ENCODE measurements at regions not wholly inside any gene's neighbourhood (a gene's known extent, or its start where the extent isn't known, plus 50 kb on each side); places are given as distances from the start of the nearest gene placed in this dataset.

DNA sequence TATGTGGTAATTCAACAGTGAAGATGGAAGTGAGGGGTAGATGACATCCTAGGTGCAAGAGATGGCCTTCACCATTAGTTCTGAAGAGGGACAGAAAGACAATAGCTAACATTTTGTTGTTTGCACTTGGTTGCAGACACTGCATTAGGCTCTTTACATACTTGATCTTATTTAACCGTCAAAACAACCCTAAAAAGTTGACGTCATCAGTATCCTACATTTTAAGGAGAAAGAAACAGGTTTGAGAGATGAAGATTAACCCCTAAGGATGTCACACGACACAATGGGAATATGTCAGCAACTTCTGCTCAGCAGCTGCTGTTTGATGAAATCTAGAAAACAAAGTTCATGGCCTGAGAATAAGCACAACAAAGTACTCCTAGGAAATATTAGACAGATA is 72.6 kb upstream of the MC3R start:
- DNase-seq = no peak

DNA sequence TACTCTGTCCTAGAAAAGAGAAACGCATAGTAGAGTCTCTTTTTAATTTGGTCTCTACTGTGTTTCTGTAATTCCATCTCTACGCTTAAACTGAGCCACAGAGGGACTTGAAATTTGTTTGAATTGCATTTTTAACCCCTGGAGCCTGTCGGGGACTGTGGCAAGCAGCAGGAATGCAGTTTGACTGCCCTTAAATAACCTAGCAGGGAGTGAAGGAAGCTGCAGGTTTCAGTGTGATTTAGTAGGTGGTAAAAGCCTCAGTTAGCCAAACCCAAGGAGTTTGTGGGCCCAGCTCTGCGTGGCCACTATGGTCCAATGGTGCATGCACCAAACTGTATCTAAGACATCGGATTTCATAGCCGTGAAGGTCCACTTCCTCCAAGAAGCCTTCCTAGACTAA is 70.3 kb upstream of the MC3R start:
- no peak for DNase-seq

DNA sequence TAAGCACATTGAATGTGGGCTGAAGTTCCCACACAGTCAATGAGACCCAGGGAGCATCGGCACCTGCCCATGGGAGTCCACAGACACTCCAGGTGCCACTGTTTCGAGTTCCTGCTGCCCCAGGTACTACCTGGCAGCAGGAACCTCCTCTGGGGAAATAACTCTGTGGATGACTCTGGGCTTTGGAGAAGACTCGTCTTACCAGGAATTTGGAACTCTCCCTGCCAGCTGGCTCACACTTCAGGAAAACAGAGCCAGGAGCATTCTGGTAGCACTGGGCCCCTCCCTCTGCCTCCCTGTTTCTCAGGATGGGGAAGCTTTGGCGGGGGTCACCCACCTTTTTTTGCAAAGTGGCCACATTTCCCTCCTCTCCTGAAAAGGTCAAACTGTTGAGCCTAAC is 69.5 kb upstream of the MC3R start:
- DNase-seq = no peak

DNA sequence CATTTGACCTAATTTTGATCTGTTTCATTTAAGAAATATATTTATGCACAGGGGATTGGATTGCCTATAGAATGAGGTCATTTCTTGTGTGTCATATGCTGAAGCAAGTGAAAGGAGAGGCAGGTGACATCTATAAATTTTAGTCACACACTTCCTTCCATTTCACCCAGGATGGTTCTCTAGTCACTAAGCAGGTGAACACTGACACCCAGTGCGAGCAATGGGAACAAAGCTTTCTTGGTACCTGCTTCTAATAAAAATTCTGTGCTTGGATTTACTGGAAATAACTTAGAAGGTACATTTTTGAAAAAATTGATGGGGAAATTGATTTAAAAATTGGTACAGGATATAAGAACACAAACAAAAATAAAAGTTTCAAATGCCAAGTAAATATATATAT is 66.9 kb upstream of the MC3R start:
- no peak for DNase-seq

DNA sequence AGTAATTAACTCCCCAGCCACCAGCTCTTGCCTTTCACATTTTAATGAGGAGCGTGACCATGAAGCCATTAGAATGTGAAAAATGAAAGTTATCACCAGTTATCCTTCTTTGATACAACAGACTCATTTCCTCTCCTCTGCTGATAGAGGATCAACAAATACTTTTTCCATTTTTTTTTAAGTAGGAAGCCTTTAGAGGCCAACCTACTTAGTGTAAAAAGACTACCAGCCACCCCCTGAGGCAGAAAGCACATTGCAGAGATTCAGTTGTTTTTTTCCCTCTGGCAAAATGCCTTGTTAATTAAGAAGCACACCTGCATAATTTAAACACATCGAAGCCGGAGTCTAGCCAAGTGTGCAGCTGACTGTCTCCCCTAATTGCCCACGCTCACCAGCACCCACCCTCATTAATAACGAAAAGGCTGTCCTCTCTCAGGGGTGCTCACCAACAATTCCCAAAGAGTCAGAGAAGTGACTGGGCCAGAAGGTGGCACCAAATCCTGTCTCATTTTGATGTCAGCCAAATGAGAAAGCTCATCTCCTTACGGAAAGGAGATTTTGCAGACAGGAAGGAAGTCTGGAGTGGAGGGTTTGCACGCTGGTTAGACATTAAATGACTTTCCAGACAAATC is 60.9 kb upstream of the MC3R start:
- DNase-seq = no peak

DNA sequence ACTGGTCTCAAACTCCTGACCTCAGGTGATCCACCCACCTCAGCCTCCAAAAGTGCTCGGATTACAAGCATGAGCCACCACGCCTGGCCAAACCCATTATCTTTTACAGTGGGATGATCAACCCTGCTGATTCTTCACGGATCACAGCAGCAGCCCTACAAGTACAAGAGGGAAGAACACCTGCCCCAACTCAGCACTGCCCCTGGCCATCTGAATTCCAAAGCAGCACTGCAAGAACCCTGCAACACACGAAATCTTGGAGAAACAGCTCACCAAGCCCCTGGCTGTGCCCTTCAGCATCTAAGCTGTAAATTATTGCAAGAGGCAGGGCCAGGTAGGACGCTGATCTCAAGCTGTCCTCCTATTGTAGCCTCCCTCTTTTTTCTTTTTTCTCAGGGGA is 54.5 kb upstream of the MC3R start:
- no peak for DNase-seq

DNA sequence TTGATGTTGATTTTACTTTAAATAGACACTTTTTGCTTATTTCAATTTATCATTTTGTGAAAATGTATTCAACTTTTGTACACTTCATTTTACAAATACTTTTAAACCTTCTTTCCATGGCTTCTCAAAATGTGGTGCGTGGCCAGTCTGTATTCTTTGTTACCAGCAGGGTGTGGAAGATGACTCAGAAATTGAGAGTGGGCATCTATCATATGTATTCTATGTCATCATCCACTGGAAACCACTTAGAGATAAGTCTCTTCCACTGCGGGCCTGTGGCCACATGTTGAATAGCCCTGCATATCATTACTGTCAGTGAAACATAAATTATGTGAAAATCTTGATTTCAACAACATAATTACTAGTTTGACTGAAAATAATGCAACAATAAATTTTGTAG is 52.6 kb upstream of the MC3R start:
- no peak for DNase-seq
